Epithelial cell of prostate (primary cell): ENCODE measurements at regions not wholly inside any gene's neighbourhood (a gene's known extent, or its start where the extent isn't known, plus 50 kb on each side); places are given as distances from the start of the nearest gene placed in this dataset.
"Not testable (repeated sequence)": the region's sequence is repeated elsewhere in the genome, so short reads cannot be mapped to it uniquely, and the experiment has no call there.

Experiments
- DNase-seq: peaks from one replicate; pipeline ENCODE4 v3.0.0-alpha.2; 2011; ENCODE audit warnings: low read depth, low spot score
- H3K27ac ChIP-seq: fragments of 450-650 bp; 2 replicates; pipeline ENCODE4 v1.5.1; 2017; ENCODE audit warnings: mild to moderate bottlenecking

DNA sequence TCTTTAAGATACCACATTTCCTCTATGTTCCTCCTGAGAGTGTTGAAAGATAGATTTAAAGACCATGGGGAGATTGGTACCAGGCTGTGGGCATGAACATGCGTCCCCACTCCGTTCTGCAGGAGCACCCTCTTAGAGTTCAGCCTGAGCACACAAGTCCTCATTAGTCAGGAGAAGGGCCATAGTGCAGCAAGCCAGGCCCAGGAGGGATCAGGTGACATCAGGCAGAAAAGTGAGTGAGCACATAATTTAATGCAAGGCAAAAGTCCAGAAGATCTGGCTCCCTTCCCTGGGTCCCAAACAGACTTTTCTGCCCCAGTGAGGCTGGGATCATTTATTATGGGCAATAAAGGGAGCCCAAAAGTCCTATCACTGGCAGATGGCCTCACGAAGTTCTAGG lies 263.7 kb upstream of the AGTR2 start:
- no peak for DNase-seq
- no peak overlapping the region for H3K27ac ChIP-seq

DNA sequence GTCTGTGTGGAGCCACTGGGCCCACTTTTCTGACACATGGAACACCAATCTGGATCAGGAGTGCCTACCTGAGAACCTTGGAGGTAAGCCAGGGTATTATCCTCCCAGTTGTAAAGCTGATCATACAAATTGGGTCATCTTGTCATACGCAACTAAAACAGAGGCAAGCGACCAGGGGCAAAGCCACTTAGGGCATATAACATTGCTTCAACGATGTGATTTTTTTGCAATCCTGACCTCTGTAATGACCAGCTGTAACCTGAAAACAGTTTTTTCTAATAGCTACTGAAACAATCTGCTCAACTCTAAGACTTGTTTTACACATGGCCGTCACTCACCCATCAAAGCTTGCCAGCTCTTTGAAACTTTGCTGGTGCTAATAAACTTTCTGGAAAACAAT lies 261.5 kb upstream of the AGTR2 start:
- no peak for DNase-seq
- H3K27ac ChIP-seq, result no peak overlapping the region

DNA sequence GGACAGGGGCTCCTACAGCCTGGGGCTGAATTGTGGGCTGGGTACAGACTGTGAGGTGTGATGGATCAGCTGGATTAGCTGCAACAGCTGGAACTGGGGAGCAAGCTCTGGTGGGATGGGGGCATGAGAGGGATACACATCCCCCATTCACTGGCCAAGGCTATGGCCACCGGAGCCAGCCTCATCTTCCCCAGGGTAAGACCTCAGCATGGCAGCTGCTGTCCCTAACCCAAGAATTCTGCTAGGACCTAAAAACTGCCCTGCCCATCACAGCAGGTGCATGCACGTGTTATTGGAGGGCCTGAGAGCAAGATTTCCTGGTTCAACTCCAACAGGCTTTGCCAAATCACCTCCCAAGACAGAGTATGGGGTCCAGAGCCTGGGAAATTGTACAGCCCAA lies 258.6 kb upstream of the AGTR2 start:
- H3K27ac ChIP-seq, result no peak overlapping the region
- DNase-seq, result no peak

DNA sequence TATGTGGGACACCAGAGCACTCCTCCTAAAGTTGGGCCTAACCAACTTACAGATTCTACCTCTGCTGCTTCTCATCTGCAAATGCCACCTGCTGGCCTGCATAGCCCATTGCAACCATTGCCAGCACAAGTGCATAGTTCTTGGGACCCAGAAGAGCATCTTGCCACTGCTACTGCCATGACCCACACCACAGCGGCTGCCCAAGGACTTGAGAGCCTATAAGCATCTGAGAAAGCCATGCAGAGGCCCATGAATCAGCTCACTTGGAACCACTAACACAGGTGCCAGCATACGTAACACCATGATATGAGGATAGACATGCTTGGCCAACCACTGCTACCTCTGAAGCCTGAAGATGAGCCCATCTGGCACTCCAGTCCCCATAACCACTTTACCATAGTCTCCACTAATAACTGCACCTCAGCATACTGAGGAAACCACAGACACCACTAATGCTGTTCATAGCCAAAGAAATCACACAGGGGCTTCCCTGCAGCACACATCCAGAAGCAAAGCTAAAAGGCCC lies 258.1 kb upstream of the AGTR2 start:
- no peak for DNase-seq
- no peak overlapping the region for H3K27ac ChIP-seq

DNA sequence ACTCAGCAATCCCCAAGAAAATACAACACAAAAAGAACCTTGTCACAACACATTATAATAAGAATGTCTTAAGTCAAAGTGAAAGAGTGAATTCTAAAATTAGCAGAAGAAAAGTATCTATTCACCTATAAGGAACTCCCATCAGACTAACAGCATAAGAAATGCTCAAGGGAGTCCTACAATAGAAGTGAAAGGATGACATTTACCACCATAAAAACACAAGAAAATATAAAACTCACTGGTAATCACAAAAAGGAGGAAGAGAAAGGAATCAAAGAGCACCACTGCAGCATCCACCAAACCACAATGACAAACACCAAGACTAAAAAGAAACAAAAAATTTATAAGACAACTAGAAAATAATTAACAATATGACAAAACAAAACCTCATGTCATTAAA lies 257.0 kb upstream of the AGTR2 start:
- no peak overlapping the region for H3K27ac ChIP-seq
- DNase-seq, result no peak

DNA sequence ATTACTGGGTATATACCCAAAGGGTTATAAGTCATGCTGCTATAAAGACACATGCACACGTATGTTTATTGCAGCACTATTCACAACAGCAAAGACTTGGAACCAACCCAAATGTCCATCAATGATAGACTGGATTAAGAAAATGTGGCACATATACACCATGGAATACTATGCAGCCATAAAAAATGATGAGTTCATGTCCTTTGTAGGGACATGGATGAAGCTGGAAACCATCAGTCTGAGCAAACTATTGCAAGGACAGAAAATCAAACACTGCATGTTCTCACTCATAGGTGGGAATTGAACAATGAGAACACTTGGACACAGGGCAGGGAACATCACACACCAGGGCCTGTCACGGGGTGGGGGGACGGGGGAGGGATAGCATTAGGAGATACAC lies 254.9 kb upstream of the AGTR2 start:
- H3K27ac ChIP-seq, DNase-seq: not testable (repeated sequence)

DNA sequence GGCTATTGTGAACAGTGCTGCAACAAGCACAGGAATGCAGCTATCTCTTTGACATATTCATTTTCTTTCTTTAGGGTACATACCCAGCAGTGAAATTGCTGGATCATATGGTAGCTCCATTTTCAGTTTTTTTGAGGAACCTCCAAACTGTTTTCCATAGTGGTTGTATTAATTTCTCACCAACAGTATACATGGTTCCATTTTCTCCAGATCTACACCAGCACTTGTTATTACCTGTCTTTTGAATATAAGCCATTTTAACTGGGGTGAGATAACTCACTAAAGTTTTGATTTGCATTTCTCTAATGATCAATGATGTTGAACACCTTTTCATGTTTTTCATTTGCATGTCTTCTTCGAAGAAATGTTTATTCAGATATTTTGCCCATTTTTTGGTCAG lies 241.1 kb upstream of the AGTR2 start:
- no peak for DNase-seq
- H3K27ac ChIP-seq, result no peak overlapping the region

DNA sequence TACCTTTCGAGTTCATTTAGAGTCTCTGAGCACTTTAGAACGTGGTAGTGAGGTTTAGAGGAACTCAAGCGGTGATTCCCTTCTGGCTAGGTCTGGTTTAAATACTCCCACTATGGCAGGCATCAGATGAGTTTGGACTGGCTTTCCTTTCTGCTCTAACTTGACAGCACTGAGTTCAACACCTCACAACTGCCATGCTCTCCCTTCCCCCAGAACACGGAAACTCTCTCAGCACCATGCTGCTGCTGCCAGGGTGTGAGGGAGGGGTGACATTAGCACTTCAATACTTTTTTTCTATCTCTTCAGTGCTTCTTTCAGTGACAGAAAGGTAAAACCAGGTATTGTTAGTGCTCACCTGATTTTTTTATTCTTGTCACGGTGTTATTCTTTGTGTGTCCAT lies 234.5 kb upstream of the AGTR2 start:
- no peak for DNase-seq
- H3K27ac ChIP-seq, result no peak overlapping the region

DNA sequence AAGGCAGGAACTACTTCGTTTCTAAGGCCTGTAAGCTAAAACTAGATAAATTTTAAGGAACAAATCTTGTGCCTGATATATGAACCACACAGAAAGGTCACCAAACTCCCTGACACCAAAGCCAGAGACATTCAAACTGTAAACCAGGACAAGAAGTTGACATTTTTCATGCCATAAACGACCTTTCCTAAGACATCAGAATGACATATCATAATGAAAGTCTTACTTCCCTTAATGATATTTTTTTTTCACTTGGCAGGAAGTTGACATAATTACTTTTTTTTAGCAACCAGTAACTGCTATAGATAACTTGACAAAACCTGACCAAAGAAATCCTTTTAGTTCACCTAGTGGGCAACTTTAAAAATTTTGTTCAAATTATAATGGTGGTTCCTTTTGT lies 231.5 kb upstream of the AGTR2 start:
- no peak overlapping the region for H3K27ac ChIP-seq
- DNase-seq, result no peak

DNA sequence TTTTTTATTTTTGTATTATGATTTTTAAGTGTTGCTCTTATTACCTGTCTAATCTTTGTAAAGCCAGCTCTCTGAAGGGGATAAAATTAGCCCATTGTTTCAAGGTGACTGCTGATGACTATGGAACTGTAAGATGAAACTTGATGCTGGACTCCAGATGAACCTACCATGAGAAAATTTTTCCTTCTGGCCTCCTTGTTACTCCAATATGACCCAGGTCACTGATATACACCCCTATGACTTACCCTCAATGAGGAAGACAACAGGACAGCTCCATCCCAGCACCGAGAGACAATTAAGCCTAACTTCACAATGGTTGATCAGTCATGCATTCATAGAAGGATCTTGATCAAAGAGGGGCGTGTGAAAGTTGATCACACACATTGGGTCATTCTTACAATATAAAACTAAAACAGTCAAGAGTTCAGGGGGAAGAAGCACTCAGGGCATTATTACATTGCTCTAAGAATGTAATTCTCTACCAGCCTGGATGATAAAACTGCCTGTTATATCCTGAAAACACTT lies 230.8 kb upstream of the AGTR2 start:
- no peak for DNase-seq
- H3K27ac ChIP-seq, result no peak overlapping the region

DNA sequence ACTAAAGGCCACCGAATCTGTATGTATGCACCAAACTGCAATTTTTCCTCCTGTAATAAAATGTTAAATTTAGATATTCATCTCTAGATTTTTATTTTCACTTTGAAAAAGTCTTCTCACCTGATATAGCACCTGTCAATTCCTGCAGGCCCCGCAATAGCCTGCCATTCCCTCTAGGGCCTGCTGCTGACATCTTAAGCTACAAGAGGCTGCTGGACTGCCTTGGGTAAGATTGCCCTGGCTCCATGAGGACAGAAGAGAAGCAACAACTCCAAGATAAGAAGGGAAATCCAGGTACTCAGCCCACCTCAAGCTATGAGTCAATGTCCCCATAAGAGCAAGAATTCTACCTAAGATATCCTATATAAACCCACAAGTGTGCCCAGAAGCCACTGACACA lies 230.2 kb upstream of the AGTR2 start:
- no peak for DNase-seq

DNA sequence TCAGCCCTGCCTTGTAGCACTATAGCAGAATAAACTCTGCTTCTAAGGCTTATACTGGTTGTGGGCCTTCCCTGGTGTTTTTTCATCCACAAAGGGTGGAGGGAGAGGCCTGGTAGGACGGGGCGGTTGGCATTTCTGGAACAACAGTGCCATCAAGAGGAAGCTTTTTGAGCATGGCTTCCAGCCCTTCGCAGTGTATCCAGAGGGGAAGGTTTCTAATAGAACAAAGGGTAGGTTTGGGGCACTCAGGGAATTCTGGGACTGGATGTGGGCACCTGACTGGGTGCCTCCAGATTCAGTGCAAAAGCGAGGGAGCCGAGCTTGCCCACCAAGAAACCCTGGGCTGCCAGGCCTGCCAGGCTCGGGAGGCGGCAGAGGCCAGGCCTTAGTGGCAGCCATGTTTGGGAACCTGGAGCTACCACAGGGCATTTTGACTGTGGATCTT lies 229.6 kb upstream of the AGTR2 start:
- no peak for DNase-seq

More for the DNA sequence above, 230.2 kb upstream of the AGTR2 start:
- no peak overlapping the region for H3K27ac ChIP-seq

DNA sequence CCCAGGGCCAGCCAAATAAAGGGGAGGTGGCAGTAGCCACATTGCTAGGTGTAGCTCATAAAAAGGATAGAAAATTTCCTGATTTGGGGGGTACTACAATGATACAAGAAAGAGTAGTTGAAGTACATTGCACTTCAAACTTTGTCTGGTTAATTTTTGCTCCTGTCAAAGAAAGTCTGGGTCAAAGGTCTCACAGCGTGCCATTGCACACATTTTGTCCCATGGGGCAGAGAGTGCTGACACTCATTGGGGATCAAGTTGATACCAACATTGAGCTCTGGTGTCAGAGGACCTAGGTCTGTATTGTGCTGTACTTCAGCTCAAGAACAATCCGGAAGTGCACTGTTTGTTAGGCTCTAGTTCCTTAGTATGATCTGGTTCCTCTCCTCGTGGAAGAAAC lies 229.2 kb upstream of the AGTR2 start:
- no peak overlapping the region for H3K27ac ChIP-seq
- DNase-seq, result no peak

More for the DNA sequence above, 229.6 kb upstream of the AGTR2 start:
- no peak overlapping the region for H3K27ac ChIP-seq

DNA sequence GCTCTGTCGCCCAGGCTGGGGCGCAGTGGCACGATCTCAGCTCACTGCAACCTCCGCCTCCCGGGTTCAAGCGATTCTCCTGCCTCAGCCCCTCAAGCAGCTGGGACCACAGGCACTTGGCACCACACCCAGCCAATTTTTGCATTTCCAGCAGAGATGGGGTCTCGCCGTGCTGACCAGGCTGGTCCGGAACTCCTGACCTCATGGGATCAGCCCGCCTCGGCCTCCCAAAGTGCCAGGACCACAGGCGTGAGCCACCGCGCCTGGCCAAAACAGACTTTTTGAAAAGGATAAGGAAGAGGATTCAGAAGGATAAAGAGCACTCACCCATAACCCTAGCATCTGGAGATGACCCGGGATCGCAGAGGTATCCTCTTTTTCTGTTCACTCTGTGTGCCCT lies 224.5 kb upstream of the AGTR2 start:
- no peak for DNase-seq
- no peak overlapping the region for H3K27ac ChIP-seq

DNA sequence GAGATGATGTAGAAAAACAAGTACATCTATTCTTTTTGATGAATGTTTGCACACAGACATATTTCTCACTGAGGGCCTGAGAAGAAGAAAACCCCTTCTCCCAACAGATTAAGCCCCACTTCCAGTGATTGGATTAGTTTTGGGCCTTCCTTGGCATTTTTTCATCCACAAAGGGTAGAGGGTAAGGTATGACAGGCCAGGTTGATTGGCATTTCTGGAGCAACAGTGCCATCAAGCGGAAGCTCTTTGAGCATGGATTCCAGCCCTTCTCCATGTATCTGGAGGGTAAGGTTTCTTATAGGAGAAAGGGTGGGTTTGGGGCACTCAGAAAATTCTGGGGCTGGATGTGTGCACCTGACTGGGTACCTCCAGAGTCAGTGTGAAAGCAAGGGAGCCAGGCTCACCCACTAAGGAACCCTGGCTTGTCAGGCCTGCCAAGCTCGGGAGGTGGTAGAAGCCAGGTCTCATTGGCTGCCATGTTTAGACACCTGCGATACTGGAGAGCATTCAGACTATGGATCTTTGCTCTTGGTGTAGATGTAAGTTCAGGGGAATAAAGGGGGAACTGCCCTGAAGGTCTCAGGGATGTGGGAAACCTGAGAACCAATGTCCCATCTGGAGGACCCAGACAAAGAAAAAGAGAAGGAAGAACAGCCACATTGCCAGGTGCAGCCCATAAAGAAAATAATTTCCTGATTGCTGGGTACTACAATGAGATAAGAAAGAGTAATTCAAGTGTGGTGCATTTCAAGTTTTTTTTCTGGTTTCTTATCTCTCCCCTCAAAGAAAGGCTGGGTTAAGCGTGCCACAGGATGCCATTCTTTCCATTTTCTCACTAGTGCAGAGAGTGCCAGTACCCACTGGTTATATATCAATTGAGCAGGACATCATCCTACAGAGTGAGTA lies 222.3 kb upstream of the AGTR2 start:
- DNase-seq, result no peak
- no peak overlapping the region for H3K27ac ChIP-seq

DNA sequence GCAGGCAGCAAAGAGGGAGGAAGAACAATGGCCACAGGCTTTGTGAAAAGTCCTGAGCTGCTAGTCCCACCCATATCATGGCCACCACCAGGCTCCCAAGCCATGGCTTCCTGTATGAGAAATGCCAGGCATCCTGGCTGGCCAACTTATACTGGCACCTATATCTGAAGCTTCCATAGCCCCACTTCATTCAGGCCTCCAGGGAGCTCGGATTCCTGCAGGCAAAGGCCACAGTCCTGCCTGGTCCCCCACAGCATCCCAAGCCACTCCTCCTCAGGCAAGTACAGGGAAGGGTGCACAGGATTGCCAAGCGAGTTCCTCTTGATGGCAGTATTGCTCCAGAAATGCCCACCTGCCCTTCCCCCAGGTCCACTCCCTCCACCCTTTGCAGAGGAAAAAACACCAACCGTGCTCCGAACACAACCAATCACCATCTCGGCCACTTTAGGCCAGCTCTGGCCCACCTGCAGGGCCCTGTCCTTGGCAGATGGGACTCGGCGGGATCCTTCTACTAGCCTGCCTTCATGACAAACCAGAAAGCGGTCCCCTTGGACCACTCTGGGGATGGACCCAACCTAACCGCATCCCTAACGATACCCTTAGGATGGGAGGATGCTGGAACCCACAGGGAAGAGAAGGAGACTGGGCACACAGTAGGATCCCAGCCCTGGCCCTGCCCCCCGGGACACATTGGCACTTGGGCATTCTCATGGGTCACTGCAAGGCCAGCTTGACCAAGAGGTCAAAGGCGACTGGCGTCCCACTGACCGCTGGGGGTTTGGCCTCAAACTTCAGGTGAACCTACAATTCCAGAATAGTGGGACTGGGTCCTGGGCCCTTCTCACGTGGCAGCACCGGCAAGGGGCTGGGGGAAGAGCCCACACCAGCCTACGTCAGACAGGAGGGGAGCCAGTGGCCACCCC lies 220.4 kb upstream of the AGTR2 start:
- no peak overlapping the region for H3K27ac ChIP-seq
- no peak for DNase-seq

DNA sequence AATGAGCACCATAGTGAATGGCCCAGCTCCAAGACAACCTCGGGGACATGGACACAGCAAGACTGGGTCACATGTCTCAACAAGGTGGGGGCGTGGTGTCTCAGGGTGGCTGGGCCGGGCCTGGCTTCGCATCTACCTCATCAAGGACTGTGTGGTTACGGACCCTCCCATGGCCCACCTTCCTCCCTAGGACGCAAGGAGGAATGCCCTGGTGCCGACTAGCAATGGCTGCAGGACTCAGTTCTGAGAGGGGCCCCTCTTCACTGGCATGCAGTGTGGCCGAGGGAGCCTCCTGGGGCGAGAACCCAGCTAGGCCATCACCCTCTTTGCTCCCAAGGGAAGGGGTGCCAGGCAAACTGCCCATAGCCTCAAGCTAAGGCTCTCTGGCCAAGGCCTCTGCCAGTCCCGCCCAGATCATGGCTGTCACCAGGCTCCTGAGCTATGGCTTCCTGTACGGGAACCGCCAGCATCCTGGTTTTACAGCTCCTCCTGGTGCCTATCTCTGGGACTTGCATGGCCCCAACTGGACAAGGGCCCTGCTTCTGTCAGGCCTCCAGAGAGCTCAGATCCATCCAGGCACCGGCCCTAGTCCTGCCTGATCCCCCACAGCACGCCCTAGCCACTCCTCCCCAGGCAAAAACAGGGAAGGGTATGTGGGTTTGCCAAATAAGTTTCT lies 218.0 kb upstream of the AGTR2 start:
- H3K27ac ChIP-seq, result no peak overlapping the region
- DNase-seq, result no peak

DNA sequence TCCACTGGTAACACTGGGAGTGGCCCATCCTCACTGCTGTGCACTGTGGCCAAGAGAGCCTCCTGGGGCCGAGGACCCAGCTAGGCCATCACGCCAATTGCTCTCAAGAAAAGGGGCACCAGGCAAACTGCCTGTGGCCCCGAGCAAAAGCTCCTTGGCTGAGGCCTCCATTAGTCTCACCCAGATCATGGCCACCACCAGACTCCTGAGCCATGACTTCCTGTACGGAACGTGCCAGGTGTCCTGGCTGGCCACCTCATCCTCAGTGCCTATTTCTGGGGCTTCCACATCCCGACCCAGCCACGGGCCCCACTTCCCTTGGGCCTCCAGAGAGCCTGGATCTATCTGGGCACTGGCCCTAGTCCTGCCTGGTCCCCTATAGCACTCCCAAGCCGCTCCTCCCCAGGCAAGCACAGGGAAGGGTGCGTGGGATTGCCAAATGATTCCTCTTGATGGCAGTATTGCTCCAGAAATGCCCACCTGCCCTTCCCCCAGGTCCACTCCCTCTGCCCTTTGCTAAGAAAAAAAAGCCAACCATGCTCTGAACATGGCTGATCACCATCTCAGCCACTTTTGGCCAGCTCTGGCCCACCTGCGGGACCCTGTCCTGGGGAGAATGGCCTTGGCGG lies 212.6 kb upstream of the AGTR2 start:
- DNase-seq, result no peak
- H3K27ac ChIP-seq, result no peak overlapping the region

DNA sequence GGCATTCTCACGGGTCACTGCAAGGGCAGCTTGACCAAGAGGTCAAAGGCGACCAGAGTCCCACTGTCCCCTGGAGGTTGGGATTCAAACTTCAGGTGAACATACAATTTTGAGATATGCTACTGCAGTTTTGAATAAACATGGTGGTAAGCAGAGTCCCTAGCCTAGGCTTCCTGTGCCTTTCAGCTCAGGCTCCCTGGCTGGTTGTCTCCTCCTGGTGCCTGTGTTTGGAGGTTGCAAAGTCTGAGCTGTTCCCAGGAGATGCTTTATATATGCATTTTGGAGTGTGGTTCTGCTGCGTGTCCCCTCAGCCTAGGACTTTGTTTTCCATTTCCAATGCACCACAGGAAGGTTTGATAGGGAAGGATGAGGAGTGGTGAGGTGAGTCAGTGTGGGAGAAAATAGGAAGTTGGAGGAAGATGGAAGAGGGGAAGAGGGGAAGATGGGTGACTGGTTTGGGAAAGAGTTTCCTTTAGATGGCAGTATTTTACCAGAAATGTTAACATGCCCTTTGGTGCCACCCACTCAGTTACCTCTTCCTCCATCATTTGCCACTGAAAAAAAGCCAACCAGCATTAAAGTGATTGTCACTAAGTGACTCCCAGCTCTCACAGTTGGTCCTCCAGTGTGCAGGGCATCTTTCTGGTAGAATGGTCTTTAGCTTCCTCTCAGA lies 211.7 kb upstream of the AGTR2 start:
- no peak overlapping the region for H3K27ac ChIP-seq
- no peak for DNase-seq
